Suppressor macrophage (primary cell): ENCODE measurements at regions not wholly inside any gene's neighbourhood (a gene's known extent, or its start where the extent isn't known, plus 50 kb on each side); places are given as distances from the start of the nearest gene placed in this dataset.
"Not testable (repeated sequence)": the region's sequence is repeated elsewhere in the genome, so short reads cannot be mapped to it uniquely, and the experiment has no call there.

ENCODE experiments used
- DNase-seq, 4 experiments: peaks; one replicate each; pipeline ENCODE4 v3.0.0-alpha.2; 2020 to 2022

DNA sequence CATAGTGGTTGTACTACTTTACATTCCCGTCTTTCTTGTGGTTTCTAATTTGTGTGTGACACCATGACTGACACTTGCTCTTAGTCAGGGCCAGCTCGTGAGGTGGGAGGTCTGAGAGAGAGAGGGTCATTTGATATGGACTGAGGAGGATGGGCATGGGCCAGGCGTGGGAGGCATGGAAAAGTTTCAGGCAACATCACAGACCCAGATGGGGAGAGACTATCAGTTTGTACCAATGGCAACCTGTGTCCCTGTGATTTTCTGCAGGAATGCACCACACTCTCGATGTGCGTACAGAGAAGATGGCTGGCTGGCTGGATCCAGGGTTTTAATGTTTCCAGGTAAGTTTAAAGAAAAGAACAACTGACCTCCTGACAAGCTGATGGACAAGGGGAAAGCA, 273.6 kb downstream of the CYRIA start:
- DNase-seq = no peak

DNA sequence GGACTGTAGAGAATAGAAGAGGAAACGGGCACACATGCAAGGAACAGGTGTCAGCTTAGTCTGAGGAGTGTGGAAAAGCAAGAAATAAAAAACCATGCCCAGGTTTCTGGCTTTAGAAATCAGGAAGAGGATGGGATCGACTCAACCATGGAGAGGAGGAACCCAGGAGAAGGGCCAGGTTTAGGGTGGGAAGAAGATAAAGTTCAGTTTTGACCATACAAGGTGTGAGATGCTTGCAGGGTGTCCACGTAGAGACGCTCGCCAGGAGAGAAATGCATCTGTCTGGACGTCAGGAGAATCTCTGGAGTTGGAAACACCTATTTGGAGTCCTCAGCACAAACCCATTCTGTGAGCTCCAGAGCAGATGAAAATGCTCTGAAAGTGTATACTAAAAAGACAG, 275.1 kb downstream of the CYRIA start:
- no peak for DNase-seq

- DNase-seq = no peak
Observed at GRCh38 chr2:16389611-16390010, 276.0 kb downstream of the CYRIA start.

DNA sequence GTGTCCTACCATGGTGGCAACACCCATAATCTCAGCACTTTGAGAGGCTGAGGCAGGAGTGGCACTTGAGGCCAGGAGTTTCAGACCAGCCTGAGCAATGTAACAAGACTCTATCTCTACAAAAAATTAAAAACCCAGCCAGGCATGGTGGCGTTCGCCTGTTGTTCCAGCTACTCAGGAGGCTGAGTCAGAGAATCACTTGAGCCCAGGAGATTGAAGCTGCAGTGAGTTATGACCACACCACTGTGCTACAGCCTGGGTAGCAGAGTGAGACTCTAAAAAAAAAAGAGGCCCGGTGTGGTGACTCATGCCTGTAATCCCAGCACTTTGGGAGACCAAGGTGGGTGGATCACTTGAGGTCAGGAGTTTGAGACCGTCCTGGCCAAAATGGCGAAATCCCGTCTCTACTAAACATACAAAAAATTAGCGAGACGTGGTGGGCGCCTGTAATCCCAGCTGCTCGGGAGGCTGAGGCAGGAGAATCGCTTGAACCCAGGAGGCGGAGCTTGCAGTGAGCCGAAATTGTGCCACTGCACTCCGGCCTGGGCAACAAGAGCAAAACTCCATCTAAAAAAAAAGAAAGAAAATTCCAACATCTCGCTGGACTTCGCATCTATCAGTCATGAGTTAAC, 277.3 kb downstream of the CYRIA start:
- DNase-seq = not testable (repeated sequence)

- DNase-seq = peak in 1 of 4 experiments; percentile 2
Observed at GRCh38 chr2:16387461-16387984, 278.1 kb downstream of the CYRIA start.

- DNase-seq = no peak
Observed at GRCh38 chr2:16386431-16386830, 279.2 kb downstream of the CYRIA start.

DNA sequence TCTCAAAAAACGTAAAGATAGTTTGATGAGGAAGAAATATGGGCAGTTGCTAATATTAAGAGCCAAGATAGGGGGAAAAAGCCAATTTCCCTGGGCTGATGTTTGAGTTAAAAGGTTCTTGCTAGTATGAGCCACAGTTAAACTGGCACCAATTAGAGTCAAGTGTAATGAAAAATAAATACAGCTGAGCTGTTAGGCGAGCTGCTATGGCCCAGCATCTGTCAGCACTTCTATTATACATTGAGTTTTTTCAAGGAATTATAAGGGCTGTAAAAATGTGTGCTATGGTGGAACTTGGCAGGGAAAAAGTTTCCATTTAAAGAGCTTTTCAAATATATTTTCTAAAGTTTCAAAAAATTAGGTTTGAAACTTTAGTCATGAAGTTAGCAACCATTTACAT, 279.6 kb downstream of the CYRIA start:
- DNase-seq = no peak

DNA sequence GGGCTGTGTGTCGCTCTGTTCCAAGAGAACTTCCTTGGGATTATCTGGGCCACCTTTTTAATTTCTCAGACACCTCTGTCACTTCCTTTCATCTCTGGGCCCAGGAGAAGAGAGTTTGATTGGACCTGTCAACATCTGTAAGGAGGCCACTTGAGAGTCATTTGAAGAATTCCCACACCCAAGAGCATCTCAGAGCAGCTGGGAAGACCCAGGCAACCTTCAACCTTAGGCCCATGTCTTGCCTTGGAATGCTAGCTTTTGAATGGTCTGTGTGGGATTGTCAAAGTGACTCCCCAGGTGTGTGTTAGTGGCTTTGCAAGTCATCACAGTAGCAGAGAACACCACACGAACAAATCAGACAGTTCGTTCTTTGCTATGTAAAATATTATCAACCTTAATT, 280.3 kb downstream of the CYRIA start:
- no peak for DNase-seq

GRCh38 chr2:16383411-16383810, 282.2 kb downstream of the CYRIA start:
- no peak for DNase-seq

DNA sequence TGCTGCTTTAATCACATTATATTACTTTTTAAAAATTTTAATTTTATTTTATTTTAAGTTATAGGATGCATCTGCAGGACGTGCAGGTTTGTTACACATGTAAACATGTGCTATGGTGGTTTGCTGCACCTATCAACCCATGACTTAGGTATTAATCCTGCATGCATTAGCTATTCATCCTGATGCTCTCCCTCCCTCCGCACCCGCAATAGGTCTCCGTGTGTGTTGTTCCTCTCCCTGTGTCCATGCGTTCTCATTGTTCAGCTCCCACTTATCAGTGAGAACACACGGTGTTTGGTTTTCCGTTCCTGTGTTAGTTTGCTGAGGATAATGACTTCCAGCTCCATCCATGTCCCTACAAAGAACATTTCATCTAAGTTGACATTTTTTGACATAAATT, 283.2 kb downstream of the CYRIA start:
- DNase-seq = no peak

- DNase-seq = no peak
Observed at GRCh38 chr2:16381511-16381910, 284.1 kb downstream of the CYRIA start.

GRCh38 chr2:16379901-16380300, 285.7 kb downstream of the CYRIA start:
- not testable (repeated sequence) for DNase-seq

DNA sequence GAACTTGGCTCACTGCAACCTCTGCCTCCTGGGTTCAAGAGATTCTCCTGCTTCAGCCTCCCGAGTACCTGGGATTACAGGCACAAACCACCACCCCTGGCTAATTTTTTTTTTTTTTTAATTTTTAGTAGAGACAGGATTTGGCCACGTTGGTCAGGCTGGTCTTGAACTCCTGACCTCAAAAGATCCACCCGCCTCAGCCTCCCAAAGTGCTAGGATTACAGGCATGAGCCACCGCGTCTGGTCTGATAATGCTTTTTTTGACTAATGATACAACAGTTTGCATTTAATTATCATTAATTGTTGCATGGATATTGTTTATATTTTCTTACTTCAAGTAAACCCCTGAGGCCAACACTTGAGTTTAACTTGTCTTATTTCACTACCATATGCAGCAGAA, 286.6 kb downstream of the CYRIA start:
- not testable (repeated sequence) for DNase-seq

DNA sequence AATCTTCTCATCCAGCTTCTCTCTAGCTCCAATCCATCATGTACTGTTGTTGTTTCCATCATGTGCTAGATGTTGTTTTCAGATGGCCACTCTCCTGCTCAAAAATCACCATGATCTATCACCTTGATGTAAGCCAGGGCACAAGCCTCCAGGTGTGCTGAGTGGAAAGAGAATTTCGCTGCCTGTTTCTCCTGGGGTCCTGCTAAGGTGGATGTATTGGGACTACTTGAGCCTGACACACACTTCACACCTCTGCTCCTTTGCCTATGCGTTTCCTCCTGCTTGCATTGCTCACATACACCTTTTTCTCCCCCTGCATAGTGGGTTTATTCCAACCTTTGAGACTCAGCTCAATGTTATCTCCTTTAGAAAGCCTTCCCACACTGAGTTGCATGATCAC, 287.6 kb downstream of the CYRIA start:
- no peak for DNase-seq

DNA sequence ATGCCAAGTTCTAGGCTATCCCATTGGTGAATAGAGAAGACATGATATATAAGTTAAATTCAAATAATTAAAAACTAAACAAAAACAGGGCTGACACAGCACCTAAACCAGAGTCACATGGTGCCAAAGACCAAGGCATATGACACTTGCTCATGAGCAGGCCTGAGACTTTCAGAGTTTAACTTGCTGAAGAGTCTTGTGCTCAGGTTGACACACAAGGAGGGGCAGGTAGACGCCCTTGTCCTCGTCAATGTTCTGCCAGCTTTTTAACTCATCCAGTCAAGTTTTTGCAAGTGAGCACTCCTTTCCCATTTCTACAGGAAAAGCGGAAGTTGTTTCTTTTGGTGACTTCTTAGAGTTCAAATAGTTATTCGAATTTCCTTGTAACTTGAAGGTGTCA, 289.7 kb downstream of the CYRIA start:
- DNase-seq = no peak

- DNase-seq = no peak
Observed at GRCh38 chr2:16375351-16375750, 290.3 kb downstream of the CYRIA start.

- DNase-seq = no peak
Observed at GRCh38 chr2:16374671-16375070, 291.0 kb downstream of the CYRIA start.

DNA sequence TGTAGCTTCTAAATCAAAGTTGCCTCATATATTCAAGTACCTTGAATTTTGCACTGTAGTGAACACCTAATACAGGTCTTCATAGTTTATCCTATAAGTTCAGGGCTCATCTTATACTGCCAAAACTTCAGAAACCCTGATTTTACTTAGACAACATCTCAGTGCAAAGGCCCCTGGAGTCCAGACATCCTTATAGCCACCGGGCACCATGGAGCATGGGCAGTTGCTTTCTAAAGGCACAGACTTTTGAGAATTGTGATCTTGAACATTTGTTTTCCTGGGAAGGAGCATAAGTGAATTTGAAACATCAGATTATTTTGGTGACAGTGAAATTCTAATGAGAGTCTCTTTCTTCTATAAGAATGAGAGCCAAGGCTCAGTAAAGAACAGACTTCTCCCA, 292.3 kb downstream of the CYRIA start:
- DNase-seq = no peak

DNA sequence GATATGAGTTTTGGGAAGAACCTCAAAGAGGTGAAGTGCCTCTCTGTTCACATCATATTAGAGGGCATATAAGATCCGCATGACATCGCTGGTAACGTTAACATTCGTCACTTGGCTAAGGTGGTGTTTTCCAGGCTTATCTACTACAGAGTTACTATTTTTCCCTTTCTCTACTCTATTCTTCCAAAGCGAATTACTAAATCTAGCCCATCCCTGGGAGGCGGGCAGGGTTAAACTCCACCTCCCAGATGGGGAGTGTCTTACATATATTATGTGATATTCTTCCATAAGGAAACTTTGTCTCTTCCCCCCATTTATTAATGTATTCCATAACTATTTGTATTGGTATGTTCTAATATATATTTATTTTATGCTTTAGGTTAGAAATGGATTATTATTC, 293.9 kb downstream of the CYRIA start:
- DNase-seq = no peak

GRCh38 chr2:16368951-16369350, 296.7 kb downstream of the CYRIA start:
- no peak for DNase-seq

DNA sequence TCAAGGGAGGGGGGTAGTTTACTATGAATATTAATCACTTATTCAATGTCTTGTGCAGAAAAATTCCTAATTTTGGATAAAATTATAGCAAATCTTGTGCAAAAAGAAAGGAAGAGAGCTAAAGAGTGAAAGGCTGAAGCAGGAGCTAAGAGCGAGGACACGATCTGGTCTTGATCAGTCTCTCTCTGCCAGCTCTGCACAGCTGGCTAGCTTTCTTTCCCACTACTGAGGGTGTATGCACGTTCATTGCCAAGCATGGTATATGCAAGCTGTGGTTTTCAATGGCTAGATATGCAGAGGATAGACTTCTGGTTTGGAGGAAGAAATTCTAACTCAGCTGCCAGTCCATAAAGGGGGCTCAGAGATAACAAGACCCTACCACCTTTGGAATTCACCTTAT, 297.3 kb downstream of the CYRIA start:
- no peak for DNase-seq

GRCh38 chr2:16365366-16365765, 300.3 kb downstream of the CYRIA start:
- no peak for DNase-seq

- no peak for DNase-seq
Observed at GRCh38 chr2:16363581-16363980, 302.1 kb downstream of the CYRIA start.

- DNase-seq = no peak
Observed at GRCh38 chr2:16362611-16363010, 303.0 kb downstream of the CYRIA start.
